ENCODE measurements at regions not wholly inside any gene's neighbourhood (a gene's known extent, or its start where the extent isn't known, plus 50 kb on each side); places are given as distances from the start of the nearest gene placed in this dataset.
"Not testable (repeated sequence)": the region's sequence is repeated elsewhere in the genome, so short reads cannot be mapped to it uniquely, and the experiment has no call there.

DNA sequence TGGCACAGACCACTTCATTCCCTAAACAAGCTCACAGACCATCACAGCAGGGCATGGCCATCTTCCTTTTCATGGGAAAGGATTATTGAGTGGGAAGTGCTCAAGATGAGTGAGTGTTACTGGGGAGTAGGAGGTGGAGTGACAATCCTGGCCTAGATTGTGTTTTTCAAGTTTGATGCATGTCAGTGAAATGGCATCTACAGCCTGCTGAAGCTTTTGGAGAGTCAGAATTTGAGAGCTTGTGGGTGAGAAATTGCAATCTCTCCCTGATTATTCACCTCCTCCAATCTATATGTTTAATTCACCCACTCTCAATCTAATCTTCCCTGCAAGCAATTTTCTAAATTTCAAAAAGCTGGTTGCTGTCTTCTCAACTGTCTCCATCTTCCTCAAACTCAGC lies 156.1 kb upstream of the G2E3 start:
- Histone ChIP-seq H3K4me1 (no peaks in the 10 kb centered on the region), H3K36me3 (no peaks in the 10 kb centered on the region), H3K4me3 (no peak overlapping the region), H3K27me3 (no peaks in the 10 kb centered on the region), H3K27ac (no peak overlapping the region), H3K9me3 (peaks cover 0 to 6% (median 0%) of the 10 kb centered on the region in 3 donors)
- TF ChIP-seq EP300 (IDR thresholded peaks at IDR 0.05) = no peak
- no peak for TF ChIP-seq POLR2AphosphoS5 (IDR thresholded peaks at IDR 0.05)
- TF ChIP-seq POLR2A (IDR thresholded peaks at IDR 0.05) = no peak
- no peak for TF ChIP-seq CTCF (IDR thresholded peaks at IDR 0.05)
- no peak for ATAC-seq

DNA sequence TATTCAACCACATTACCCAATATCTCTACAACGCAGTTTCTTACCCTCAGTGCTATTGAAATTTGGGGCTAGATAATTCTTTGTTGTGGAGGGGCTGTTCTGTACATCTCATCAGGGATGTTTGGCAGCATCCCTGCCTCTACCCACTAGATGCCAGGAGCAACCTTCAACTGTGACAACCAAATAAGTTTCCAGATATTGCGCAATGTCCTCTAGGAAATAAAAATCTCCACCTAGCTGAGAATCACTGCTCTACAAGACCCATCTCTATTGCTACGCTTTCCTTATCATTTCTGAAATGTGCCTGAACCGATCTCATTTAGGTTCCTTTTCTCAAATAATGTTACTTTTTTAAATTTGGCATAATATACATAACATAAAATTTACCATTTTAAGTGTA lies 155.2 kb upstream of the G2E3 start:
- no peak for TF ChIP-seq POLR2AphosphoS5 (IDR thresholded peaks at IDR 0.05)
- TF ChIP-seq CTCF (IDR thresholded peaks at IDR 0.05) = no peak
- TF ChIP-seq EP300 (IDR thresholded peaks at IDR 0.05) = no peak
- TF ChIP-seq POLR2A (IDR thresholded peaks at IDR 0.05) = no peak
- ATAC-seq = no peak
- H3K36me3 ChIP-seq = no peaks in the 10 kb centered on the region
- no peaks in the 10 kb centered on the region for H3K27me3 ChIP-seq
- 87 to 100% methylated on average over 2 to 4 of the region's 4 CpGs for WGBS, 2 donors (ENCODE audit: low coverage in 1 of 2)
- H3K4me1 ChIP-seq = no peaks in the 10 kb centered on the region
- no peak overlapping the region for H3K4me3 ChIP-seq
- H3K27ac ChIP-seq = no peak overlapping the region
- H3K9me3 ChIP-seq = peaks cover 0 to 6% (median 0%) of the 10 kb centered on the region in 3 donors

DNA sequence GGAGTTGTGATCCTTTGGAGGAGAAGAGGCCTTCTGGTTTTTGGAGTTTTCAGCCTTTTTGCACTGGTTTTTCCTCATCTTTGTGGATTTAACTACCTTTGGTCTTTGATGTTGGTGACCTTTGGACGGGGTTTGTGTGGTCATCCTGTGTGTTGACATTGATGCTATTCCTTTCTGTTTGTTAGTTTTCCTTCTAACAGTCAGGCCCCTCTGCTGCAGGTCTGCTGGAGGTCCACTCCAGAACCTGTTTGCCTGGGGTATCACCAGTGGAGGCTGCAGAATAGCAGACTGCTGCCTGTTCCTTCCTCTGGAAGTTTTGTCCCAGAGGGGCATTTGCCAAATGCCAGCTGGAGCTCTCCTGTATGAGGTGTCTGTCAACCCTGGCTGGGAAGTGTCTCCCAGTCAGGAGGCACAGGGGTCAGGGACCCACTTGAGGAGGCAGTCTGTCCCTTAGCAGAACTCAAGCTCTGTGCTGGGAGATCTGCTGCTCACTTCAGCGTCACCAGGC lies 149.4 kb upstream of the G2E3 start:
- ATAC-seq, H3K36me3 ChIP-seq, H3K27me3 ChIP-seq, H3K4me3 ChIP-seq, H3K9me3 ChIP-seq, H3K27ac ChIP-seq, H3K4me1 ChIP-seq: not testable (repeated sequence)
- WGBS, 2 donors (ENCODE audit: low coverage in 1 of 2) = 78% methylated on average over 1 of the region's 2 CpGs; no CpG with 5 or more reads in 1 of the 2 donors

GRCh38 chr14:30410986-30411385 lies 148.0 kb upstream of the G2E3 start:
- Histone ChIP-seq H3K4me3 (no peak overlapping the region), H3K27me3 (no peaks in the 10 kb centered on the region), H3K9me3 (peaks cover 0 to 3% (median 0%) of the 10 kb centered on the region in 3 donors), H3K4me1 (no peaks in the 10 kb centered on the region), H3K36me3 (no peaks in the 10 kb centered on the region), H3K27ac (no peak overlapping the region)
- 64 to 76% methylated on average over 4 of the region's 4 CpGs for WGBS, 2 donors (ENCODE audit: low coverage in 1 of 2)
- TF ChIP-seq CTCF (IDR thresholded peaks at IDR 0.05) = no peak
- no peak for TF ChIP-seq EP300 (IDR thresholded peaks at IDR 0.05)
- TF ChIP-seq POLR2A (IDR thresholded peaks at IDR 0.05) = no peak
- TF ChIP-seq POLR2AphosphoS5 (IDR thresholded peaks at IDR 0.05) = no peak
- no peak for ATAC-seq

DNA sequence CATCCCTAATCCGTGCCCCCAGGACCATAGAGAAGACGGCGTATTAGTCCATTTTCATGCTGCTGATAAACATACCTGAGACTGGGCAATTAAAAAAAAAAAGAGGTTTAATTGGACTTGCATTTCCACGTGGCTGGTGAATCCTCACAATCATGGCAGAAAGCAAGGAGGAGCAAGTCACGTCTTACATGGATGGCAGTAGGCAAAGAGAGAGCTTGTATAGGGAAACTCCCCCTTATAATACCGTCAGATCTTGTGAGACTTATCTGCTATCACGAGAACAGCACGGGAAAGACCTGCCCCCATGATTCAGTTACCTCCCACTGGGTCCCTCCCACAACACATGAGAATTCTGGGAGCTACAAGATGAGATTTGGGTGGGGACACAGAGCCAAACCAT lies 145.8 kb upstream of the G2E3 start:
- 86 to 90% methylated on average over 3 to 8 of the region's 8 CpGs for WGBS, 2 donors (ENCODE audit: low coverage in 1 of 2)
- not testable (repeated sequence) for ATAC-seq, H3K27ac ChIP-seq, H3K4me3 ChIP-seq, H3K36me3 ChIP-seq, H3K9me3 ChIP-seq, H3K4me1 ChIP-seq, H3K27me3 ChIP-seq

DNA sequence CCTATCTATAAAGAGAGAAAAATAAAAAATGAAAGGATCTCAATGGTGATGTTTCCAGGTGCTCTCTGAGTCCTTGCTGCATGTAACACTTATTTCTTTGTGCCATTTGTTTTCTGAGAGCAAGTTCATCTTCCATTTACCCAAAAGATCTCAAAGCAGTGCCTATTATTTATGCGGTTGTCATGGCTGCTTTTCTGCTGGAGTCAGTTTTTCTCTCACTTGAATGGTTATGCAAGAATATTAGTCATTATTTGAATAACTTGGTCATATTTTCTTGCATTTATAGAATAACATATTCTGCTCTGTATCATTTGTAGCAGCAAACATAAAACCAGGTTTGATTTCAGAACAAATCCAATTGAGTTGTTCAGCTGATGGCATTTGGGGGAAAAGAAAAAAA lies 141.8 kb upstream of the G2E3 start:
- no peak for ATAC-seq

More for the DNA sequence above, 141.8 kb upstream of the G2E3 start:
- TF ChIP-seq CTCF (IDR thresholded peaks at IDR 0.05) (no peak), POLR2AphosphoS5 (IDR thresholded peaks at IDR 0.05) (no peak), EP300 (IDR thresholded peaks at IDR 0.05) (no peak), POLR2A (IDR thresholded peaks at IDR 0.05) (no peak)
- Histone ChIP-seq H3K4me3 (no peak overlapping the region), H3K27me3 (no peaks in the 10 kb centered on the region), H3K4me1 (peaks cover 0 to 12% (median 4%) of the 10 kb centered on the region in 3 donors), H3K36me3 (no peaks in the 10 kb centered on the region), H3K9me3 (no peaks in the 10 kb centered on the region), H3K27ac (no peak overlapping the region)
- 92 to 93% methylated on average over 1 of the region's 1 CpG for WGBS, 2 donors (ENCODE audit: low coverage in 1 of 2)

All from gastroesophageal sphincter (tissue), 4 donors.